ENCODE measurements at regions not wholly inside any gene's neighbourhood (a gene's known extent, or its start where the extent isn't known, plus 50 kb on each side); places are given as distances from the start of the nearest gene placed in this dataset.

- no peak for DNase-seq
Observed at GRCh38 chrX:151796576-151796975, 62.0 kb downstream of the CNGA2 start.

DNA sequence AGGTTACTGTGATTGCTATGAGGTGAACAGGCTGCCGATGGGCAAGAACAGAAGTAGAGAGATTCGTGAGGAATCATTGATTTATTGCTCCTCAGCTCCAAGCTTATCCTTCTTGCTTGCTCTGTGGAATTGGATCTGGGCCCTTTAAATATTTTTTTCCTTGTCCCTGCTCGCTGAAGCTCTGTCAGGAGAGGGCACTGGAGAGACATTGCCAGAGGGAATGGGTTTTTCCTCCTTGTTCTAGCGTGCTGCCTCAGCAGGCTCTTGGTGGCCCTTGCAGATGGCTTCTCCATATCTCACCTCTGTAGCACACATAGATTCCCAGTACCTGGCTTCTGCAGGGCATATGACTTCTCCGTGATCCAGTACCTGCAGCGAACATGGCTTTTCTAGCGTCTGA lies 67.4 kb downstream of the CNGA2 start:
- DNase-seq = no peak

DNA sequence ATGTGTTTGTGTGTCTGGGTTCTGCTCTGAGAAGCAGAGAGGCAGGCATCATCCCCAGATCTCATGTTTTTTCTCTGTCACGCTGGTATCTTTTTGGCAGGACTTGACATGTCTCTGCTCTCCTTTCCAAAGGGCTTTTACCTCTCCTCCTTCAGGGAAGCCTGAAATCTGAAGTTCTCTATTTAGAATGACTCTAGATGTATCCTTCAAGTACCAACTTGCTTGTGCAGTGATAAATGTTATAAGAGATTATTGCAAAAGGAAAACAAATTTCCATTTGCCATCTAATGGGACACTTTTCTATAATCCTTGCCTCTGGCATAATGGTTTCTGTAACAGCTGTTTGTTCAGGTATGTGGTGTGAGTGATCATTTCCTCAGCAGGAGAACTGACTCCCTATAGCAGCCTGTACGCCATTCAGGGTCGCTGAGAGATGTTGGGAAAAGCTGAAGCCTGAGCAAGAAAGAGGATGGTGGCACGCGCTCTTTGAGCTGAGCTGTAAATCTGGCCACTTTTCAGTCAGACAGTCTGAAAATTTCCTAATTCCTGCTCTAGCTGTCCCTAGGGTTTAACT lies 72.5 kb downstream of the CNGA2 start:
- no peak for DNase-seq

DNA sequence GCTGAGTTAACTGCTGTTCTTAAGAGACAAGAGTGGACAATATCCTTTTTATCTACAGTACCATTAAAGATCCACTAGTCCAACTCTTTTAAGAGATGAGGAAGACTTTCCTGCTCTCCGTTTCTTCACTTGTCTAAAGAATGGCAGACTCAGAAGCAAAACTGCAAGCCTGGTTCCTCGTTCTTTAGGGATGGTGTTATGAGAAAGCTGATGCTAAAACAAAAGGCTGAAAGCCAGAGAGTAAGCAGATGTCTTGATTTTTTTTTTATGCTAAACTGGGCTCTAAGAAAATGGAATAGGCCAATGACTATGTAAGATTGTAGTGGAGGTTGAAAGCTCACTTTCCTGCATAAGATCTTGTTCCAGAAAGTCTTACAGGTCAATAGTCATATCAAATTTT lies 78.1 kb downstream of the CNGA2 start:
- no peak for DNase-seq

- no peak for DNase-seq
Observed at GRCh38 chrX:151814767-151815166, 80.2 kb downstream of the CNGA2 start.

- peak; percentile 64 for DNase-seq
Observed at GRCh38 chrX:151815398-151815797, 80.9 kb downstream of the CNGA2 start.

GRCh38 chrX:151816934-151817333 lies 82.4 kb downstream of the CNGA2 start:
- peak; percentile 39 for DNase-seq

- no peak for DNase-seq
Observed at GRCh38 chrX:151818828-151819227, 84.3 kb downstream of the CNGA2 start.

DNA sequence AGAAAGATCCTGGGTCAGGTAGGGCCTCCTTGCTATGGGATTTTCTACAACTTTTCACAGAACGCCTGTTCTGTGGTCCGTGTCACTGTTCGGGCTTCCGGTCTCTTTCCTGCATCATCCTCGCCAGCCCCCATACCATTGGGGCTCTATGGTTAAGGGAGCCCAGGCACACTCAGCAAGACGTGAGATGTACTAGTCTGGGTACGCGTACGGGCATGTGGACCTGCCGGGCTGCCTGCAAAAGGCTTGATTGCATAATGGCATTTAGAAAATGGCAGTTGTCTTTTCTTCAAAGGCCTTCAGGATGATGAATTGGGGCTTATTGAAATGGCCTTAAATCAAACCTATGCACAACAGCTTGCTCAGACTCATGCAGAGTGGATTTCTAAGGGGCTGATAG lies 86.7 kb downstream of the CNGA2 start:
- no peak for DNase-seq

- DNase-seq = no peak
Observed at GRCh38 chrX:151825007-151825406, 87.7 kb upstream of the MAGEA4 start.

GRCh38 chrX:151825925-151826485 lies 86.7 kb upstream of the MAGEA4 start:
- DNase-seq = peak; percentile 78

- peak; percentile 6 for DNase-seq
Observed at GRCh38 chrX:151828439-151829080, 84.1 kb upstream of the MAGEA4 start.

GRCh38 chrX:151830911-151831310 lies 81.8 kb upstream of the MAGEA4 start:
- DNase-seq = peak; percentile 5

GRCh38 chrX:151852294-151852693 lies 60.4 kb upstream of the MAGEA4 start:
- DNase-seq = no peak

DNA sequence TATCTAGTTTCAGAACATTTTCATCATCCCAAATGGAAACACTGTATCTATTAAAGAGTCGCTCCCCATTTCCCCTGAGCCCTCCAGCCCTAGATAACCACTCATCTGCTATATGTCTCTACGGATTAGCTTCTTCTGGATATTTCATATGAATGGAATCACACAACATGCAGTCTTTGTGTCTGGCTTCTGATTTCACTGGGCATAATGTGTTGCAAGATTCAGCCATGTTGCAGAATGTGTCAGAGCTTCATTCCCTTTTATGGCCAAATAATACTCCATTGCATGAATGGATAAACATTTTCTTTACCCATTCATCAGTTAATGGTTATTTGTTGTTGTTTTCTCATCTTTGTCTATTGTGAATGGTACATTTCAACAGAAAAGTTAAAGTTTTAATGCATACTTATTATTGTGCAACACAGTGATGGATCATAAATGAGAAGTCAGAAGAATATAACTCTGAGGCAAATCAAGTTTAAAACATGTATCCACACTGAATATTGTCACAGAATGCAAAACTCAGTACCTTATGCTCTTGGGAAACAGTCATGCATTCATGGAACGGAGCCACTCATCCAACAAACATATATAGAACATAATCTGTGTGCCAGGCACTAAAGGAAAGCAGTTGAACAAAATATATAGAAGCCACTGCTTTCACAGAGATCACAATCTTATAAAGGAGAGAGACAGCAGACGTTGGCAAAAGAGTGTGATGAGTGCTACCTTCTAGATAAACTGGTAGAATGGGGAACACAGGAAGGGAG lies 57.8 kb upstream of the MAGEA4 start:
- DNase-seq = no peak

- no peak for DNase-seq
Observed at GRCh38 chrX:151859481-151859880, 53.2 kb upstream of the MAGEA4 start.

DNA sequence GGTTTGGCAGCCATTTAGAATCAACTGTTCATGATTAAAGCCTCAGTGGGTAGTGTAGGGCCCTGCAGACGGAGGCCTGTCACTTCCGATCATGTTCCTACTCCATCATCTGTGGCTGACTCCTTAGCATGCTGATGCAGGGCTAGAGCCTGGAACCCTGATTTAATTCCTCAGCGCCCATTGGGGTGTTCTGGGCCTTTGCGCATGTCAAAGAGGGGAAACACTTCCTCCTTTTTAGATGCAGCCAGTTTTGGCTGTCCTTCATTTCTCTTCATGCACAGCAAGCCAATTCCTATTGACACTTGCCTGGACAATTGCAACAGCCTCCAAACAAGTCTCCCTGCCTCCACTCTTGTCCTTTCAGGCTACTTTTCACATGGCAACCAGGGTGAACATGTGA lies 51.9 kb upstream of the MAGEA4 start:
- DNase-seq = no peak
